HG03521 (cell line): ENCODE measurements at regions not wholly inside any gene's neighbourhood (a gene's known extent, or its start where the extent isn't known, plus 50 kb on each side); places are given as distances from the start of the nearest gene placed in this dataset.
"Not testable (repeated sequence)": the region's sequence is repeated elsewhere in the genome, so short reads cannot be mapped to it uniquely, and the experiment has no call there.

Experiments
- ATAC-seq: cut with Tn5 transposase; IDR thresholded peaks from one replicate; pipeline ENCODE4 v1.9.1; 2021; ENCODE audit warnings: mild to moderate bottlenecking, moderate library complexity; ENCODE audit not compliant: unreplicated experiment

DNA sequence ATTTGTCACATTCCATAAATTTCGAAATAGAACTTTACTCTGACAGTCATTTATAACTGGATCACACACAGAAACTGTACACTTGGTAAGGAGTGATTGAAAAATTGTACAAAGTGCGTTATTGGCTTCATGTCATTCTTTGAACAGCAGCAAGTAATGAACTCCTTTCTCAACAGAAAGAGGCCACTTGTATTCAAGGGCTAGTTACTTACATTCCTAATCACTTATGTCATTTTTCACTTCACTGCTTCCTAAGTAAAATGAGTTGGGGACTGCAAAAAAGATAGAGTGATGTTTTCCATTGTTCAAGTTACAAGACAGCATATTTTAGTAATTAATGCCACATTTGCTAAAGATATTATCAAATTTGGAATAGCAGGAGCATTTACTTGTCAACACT lies 893.2 kb downstream of the DTWD2 start:
- no peak for ATAC-seq

DNA sequence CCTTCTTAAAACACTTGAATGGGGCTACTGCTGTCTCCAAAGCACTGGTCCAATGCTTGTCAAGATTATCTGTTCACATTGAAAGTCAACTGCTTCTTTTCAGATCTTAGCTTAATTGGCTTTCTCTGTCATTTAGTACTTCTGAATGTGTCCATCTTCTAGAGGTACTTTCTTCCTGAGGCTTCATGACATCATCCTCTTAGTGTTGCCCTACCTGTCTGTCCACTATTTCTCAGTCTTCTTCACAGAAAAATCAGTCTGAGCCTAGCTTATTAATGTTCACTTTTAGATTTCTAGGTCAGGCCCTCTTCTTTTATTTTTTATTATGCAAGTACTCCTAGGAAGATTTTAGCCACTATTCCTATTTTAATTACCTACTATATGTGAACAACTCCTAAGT lies 899.9 kb downstream of the DTWD2 start:
- ATAC-seq, result no peak

DNA sequence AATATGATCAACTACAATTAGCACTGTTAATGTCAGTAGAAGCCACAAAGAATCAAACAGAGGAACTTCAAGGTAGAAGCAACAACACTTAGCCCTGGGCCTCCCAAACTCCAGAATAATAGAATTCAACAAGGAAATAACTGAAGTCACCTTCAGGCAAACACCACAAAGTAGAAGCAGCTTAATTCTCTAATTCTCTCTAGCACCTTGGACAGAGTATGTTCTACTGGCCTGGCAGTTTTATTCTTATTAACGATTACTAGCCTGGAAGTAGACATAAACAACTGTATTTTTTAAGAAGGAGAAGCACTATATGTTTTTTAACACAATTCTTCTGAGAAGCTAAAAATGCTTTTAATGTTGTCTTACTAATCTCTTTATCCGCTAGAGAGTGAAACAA lies 911.9 kb downstream of the DTWD2 start:
- ATAC-seq, result no peak

DNA sequence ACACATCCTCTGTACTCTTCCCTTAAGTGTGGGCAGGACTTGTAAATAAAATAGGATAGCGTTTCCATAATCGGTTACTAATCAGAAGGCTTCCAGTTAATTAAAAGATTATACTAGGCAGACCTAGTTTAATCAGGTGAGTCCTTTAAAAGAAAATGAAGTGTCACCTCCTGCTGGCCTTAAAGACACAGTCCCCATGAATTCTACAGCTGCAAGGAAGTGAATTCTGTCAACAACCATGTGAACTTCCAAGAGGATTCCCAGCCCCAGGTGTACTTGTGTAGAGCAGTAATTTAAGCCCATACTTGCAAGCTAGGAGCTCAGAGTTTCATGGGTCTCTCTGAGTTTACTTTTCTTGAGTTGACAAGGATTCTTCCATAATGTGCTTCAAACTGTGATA lies 918.3 kb downstream of the DTWD2 start:
- no peak for ATAC-seq

DNA sequence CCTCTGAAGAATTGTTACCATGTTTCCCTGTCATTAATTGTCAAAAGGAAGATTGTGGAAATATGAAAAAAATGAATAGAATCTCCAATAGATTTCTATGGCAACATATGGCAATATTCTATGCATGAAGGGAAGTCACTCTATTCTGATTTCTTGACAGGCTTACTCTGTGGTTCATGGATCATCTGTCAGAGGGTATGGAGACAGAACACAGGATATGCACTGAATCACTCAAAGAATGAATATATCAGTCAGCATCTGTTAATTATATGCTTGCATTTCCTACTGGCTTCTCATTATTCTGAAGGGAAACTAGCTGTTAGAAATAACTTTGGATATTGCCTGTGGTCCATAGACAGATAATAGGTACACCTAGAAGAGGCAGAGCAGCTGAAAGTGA lies 918.9 kb downstream of the DTWD2 start:
- ATAC-seq, result no peak

DNA sequence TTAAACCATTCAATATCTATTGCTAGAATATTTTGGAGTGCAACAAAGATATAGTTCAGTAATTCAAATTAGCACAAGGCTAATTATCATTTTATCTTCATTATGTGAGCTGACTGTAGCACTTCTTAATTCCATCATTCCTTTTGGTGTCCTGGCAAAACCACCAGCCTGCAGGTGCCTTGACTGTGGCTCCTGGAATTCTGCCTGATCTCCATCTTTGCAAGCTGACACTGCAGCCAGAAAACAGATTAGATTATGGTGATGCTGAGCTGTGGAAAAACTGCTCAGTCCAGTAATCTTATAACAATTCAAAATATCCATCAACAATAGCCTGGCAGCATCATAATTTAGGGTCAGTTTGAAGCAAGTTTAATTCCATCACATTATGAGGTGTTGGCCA lies 919.5 kb downstream of the DTWD2 start:
- no peak for ATAC-seq

DNA sequence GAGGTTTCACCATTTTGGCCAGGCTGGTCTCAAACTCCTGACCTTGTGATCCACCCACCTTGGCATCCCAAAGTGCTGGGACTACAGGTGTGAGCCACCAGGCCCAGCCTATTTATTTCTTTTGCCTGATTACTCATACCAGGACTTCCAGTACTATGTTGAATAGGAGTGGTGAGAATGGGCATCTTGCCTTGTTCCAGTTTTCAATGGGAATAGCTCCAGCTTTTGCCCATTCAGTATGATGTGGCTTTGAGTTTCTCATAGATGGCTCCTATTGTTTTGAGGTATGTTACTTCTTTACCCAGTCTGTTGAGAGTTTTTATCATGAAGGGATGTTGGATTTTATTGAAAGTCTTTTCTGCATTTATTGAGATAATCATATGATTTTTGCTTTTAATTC lies 924.5 kb downstream of the DTWD2 start:
- ATAC-seq, result not testable (repeated sequence)

DNA sequence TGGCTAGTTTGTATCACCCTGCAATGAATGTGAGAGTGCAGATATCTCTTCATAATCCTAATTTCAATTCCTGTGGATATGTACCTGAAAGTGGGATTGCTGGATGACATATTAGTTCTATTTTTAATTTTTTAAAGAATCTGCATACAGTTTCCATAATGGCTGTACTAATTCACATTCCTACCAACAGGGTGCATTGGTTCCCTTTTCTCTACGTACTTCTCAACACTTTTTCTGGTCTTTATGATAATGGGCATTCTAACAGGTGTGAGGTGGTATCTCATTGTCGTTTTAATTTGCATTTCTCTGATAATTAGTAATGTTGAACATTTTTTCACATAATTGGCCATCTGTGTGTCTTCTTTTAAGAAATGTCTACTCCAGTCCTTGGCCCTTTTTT lies 927.5 kb downstream of the DTWD2 start:
- ATAC-seq, result no peak

DNA sequence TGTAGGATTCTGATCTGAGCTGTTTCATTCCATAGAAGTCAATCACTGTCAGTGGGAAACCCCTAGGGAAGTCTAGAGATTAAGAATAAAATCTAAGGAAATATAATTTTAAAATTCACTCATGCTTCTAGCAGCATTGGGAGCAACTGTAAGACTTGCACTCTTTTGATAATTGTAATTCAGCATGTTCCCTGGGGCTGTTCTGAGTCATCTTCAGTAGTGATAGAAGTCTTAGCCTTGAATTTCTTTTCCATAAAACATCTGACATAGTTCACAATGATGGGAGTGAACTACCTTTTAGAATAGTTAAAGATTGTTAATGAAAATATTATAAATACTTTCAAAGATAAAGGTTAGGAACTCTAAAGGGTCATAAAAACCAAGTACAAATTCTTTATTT lies 935.8 kb downstream of the DTWD2 start:
- ATAC-seq, result no peak

DNA sequence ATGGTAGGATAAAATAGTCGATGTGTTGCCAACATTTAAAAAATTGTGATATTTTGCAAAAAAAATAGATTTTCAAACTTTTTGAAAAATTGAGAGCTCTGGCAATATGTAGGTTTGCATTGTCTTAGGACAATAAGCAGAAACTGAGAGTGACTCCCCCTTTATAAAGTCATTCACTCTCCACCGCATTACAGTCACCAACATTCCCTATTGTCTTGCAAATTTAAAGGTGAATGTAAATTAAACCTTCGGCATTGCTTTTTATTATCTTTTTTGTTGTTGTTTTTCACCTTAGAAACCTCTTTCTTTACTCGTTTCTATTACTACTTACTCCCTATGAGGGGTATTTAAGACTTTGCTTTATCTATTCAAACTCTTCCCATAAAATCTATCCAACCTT lies 944.2 kb downstream of the DTWD2 start:
- no peak for ATAC-seq

DNA sequence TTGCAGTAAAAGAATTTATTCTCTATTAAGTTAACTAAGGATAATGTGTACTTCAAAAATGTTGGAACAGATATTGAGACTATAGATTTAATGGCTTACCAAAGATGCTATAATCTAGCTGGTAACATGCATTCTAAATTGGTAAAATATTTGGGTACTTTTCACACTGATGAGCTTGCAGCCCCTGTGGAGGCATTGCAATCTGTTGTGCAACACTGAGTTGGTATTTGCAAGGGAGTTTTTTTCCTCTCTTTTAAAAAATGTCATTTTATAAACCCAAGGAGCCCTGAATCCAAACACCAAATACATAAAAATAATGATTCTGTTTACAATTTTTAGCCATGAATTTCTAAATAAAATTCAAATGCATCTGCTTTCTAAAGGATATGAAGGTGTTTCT lies 944.8 kb downstream of the DTWD2 start:
- no peak for ATAC-seq

DNA sequence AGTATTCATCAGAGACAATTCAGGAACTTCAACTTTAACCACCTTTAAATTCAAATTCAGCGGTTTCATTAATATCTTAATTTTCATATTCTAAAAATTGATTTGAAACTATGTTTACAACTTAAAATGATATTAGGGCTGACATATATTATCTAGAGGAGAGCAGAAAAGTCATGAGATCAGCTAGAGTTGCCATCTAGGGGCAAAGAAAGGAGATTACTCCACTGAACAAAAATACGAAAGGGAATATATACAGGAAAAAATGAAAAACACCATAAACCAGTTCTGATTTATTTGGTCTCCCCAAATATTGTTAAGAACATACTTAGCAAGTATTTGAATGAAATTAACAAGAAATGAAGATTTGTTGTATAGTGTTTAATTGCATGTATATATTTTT lies 946.3 kb downstream of the DTWD2 start:
- no peak for ATAC-seq

DNA sequence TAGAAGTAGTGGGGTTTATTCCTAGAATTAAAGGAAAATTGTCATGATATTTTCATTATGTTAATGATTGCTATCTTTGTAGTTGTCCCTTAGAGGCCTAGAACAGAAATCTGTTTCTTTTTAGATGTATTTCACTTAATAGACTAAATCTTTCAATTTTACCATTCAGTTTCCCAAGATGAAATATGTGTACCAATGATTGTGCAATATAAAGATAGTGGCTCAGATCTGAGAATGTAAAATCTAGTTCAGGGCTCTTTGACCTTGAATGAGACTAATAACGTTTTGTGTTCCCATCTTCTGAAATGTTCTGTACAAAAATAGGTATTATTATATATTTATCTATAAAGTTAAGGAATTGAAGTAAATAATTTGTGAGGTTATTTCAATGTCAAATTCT lies 947.9 kb downstream of the DTWD2 start:
- no peak for ATAC-seq

DNA sequence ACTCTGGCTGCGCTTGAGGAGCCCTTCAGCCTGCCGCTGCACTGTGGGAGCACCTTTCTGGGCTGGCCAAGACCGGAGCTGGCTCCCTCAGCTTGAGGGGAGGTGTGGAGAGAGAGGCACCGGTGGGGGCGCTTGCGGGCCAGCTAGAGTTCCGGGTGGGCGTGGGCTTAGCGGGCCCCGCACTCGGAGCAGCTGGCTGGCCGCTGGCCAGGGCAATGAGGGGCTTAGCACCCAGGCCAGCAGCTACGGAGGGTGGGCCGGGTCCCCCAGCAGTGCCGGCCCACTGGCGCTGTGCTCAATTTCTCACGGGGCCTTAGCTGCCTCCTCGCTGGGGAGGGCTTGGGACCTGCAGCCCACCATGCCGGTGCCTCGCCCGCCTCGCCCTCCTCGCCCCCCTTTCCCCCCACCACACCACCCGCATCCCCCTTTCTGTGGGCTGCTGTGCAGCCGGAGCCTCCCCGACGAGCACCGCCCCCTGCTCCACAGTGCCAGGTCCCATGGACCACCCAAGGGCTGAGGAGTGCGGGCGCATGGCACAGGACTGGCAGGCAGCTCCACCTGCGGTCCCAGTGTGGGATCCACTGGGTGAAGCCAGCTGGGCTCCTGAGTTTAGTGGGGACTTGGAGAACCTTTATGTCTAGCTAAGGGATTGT lies 954.5 kb downstream of the DTWD2 start:
- no peak for ATAC-seq

DNA sequence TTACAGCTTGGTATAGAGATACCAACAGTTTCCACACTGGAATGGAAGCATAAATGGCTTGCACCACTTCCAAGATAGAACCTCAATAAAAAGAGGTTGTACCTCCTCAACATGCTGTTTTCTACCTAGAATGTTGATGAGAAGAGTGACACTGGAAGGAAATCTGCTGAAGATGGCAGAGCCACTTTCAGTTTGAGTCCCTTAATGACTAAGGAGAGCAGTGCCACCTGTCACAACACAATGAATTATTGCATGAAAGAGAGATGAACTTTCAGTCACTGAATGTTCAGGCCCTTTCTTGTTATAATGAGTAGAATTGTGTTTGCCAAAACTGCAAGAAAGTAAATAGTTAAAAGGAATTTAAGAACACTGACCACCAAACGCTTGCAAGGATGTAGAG lies 958.5 kb downstream of the DTWD2 start:
- ATAC-seq, result no peak

DNA sequence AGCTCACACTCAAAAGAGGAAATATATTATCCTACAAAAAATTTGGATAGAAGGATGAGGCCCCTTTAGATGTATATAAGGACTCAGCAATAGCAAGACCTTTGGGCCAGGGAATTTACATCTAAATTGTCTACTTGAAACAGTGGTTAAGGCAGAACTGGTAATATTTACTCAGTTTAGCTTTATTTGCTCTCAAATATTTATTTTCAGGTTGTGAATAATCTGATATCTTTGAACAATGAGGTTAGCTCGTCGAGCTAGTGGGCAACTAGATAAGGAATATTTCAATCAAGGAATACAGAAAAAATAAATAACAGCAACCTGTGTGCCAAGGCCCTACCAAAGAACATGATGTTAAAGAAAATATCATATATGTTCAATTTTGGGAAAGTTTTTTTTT lies 966.3 kb downstream of the DTWD2 start:
- no peak for ATAC-seq

DNA sequence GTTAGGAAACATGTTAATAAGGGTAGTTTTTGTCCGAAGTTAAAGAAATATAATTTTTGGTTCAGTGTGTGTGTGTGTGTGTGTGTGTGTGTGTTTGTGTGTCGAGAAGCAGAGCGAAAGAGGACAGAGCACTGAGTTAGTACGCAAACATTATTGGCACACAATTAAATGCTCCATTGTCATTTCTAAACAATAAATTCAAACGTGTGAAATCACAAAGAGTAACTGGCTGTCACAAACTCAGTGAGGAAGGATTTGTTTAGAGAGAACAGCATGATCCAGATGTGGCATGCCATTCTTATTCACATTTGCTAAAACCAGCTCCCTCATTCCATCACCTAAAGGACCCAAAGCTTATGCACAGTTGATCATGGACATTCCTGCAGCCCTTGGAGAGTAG lies 970.8 kb downstream of the DTWD2 start:
- no peak for ATAC-seq

DNA sequence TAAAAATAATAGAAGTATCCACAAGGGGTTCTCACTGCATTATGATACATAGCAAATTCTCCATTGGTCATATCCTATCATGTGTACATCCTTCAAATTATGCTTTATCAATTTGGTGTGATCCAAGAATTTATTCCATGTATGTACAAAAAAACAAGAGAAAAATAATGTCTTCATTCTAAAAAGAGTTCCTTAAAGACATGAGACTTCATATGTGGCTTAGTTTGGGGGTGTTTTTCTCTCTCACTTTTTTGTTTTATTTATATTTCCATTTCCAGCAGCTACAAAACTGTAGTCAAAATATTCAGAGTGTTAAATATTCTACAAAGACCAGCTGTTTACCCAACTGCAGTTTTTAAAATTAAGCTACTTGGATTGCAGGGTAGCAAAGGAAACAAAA lies 972.0 kb downstream of the DTWD2 start:
- no peak for ATAC-seq

DNA sequence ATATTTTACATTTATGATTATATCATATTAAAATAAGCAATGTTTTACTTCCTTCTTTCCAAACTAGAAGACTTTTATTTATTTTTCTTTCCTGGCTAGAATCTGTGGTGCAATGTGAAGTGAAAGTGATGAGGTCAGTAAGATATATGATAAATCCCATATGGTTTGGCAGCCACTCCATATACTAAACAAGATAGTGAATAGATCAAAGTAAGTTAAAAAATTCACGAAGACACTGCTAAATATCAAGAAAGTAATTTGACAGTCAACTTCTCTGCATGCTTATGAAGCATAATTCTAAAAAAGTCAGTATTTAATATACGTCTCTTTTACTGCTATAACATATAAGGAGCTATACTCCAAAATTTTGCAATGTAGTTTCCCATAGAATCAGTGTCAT lies 972.8 kb downstream of the DTWD2 start:
- no peak for ATAC-seq

DNA sequence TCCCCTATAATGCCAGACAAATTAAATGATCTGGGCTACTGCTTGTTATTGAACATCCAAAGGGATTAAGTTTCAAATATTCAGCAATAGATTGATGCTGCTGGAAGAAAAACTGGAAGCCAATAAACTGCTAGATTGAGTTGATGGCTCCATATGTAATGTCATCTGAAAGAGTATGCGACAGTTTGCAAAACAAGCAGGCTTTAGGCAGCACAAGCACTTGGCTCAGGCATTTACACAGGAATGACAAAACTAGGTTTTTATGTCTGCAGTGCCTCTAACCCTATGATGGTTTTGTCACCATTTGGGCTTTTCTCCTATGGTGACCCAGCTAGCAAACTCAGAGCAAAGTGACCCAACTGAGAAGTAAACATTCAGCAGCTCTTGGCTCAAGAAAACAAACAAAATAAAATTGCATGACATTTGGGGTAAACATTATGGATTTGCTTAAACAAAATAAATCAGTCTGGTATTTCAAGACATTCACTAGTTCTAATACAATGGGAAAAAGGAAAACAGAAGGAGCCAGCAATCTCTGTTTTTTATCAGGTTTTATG lies 978.5 kb downstream of the DTWD2 start:
- no peak for ATAC-seq

DNA sequence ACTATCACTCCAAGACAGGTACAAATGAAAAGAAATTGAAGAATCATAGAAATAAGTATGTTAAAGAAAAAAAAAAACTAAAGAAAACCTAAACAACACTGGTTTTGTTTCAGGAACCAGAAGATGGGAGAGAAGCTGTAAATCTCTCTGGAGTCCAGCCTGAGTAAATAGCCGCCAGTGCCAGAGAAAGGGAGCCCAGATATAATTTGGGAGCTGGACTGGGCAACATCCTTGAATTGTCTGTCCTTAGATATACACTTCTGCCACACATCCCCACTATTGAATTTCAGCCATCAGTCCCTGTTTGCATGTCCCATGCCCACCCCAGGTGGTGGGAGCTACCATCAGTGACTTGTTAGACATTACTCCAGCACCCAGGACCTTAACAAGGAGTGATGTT lies 979.6 kb downstream of the DTWD2 start:
- no peak for ATAC-seq

DNA sequence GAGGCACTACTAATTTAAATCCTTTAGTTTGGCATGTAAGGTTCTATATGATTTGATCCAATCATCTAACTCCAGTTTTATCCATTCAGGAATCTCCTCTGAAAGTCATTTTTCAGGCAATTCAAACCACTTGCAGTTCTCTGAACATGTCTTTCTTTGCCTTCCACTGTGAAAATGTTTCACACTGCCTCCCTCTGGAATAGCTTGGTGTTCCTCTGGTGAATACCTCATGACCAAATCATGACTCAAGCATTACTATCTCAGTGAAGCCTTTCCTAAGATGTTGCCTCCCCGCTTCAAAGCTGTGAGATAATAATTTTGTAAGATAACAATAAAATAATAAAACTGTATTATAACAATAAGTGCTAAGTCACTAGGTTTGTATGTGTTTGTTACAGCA lies 981.1 kb downstream of the DTWD2 start:
- no peak for ATAC-seq

DNA sequence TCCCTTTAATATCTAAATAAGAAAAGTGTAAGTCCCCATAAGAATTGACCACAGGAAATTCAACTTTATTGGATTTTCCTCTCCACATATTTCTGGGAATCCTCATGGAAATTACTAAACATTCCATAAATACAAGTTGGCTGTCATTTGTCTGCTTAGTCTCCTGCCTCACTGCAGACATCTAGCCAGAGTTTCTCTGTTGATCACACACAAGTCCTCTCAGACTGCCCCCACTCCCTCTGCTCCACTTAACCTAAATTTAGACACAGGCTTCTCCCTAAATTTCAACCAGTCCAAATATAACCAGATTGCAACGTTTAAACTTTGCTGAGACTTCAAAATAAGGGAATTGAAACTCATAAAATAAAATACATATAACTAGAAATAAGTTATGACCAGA lies 982.1 kb downstream of the DTWD2 start:
- no peak for ATAC-seq
